ENCODE measurements at regions not wholly inside any gene's neighbourhood (a gene's known extent, or its start where the extent isn't known, plus 50 kb on each side); places are given as distances from the start of the nearest gene placed in this dataset.
A peak's percentile ranks its signal among the peaks of the same experiment; 100 is the strongest.

DNA sequence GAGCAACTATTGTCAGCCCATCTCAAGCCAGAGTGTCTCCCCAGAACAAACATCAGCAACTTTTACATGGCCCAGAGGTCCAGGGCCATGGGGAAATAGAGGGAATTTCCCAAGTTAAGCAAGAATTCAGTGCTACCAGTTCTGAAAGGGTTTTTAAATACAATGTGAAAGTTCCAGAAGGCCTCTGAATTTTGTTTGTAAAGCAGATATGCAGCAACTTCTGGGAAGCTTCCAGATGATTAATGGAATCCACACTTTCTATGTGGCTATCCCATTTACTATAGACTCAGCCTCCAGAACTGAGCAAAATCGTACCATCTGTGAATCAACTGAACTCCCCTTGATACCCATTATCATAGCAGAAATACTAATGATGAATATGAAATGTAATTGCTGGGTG is 93.8 kb downstream of the FEM1C start:
- TF ChIP-seq, protein P1, sequence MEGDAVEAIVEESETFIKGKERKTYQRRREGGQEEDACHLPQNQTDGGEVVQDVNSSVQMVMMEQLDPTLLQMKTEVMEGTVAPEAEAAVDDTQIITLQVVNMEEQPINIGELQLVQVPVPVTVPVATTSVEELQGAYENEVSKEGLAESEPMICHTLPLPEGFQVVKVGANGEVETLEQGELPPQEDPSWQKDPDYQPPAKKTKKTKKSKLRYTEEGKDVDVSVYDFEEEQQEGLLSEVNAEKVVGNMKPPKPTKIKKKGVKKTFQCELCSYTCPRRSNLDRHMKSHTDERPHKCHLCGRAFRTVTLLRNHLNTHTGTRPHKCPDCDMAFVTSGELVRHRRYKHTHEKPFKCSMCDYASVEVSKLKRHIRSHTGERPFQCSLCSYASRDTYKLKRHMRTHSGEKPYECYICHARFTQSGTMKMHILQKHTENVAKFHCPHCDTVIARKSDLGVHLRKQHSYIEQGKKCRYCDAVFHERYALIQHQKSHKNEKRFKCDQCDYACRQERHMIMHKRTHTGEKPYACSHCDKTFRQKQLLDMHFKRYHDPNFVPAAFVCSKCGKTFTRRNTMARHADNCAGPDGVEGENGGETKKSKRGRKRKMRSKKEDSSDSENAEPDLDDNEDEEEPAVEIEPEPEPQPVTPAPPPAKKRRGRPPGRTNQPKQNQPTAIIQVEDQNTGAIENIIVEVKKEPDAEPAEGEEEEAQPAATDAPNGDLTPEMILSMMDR (IDR thresholded peaks at IDR 0.05; ENCODE audit: low read depth, low read length, missing input control), result no peak
- no peak for TF ChIP-seq NR2F2 (IDR thresholded peaks at IDR 0.05)
- TF ChIP-seq, protein P2, sequence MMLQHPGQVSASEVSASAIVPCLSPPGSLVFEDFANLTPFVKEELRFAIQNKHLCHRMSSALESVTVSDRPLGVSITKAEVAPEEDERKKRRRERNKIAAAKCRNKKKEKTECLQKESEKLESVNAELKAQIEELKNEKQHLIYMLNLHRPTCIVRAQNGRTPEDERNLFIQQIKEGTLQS (IDR thresholded peaks at IDR 0.05), result no peak
- no peak for TF ChIP-seq JUND (IDR thresholded peaks at IDR 0.05)
- TF ChIP-seq, protein P3, sequence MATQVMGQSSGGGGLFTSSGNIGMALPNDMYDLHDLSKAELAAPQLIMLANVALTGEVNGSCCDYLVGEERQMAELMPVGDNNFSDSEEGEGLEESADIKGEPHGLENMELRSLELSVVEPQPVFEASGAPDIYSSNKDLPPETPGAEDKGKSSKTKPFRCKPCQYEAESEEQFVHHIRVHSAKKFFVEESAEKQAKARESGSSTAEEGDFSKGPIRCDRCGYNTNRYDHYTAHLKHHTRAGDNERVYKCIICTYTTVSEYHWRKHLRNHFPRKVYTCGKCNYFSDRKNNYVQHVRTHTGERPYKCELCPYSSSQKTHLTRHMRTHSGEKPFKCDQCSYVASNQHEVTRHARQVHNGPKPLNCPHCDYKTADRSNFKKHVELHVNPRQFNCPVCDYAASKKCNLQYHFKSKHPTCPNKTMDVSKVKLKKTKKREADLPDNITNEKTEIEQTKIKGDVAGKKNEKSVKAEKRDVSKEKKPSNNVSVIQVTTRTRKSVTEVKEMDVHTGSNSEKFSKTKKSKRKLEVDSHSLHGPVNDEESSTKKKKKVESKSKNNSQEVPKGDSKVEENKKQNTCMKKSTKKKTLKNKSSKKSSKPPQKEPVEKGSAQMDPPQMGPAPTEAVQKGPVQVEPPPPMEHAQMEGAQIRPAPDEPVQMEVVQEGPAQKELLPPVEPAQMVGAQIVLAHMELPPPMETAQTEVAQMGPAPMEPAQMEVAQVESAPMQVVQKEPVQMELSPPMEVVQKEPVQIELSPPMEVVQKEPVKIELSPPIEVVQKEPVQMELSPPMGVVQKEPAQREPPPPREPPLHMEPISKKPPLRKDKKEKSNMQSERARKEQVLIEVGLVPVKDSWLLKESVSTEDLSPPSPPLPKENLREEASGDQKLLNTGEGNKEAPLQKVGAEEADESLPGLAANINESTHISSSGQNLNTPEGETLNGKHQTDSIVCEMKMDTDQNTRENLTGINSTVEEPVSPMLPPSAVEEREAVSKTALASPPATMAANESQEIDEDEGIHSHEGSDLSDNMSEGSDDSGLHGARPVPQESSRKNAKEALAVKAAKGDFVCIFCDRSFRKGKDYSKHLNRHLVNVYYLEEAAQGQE (IDR thresholded peaks at IDR 0.05), result no peak
- peak; percentile 14 for TF ChIP-seq YY1 (IDR thresholded peaks at IDR 0.05)
- no peak for TF ChIP-seq FOXA1 (IDR thresholded peaks at IDR 0.05)
- no peak for TF ChIP-seq GABPA (IDR thresholded peaks at IDR 0.05 in 1 of 2, conservative IDR thresholded peaks at IDR 0.05 in 1 of 2)
- TF ChIP-seq TAF1 (conservative IDR thresholded peaks at IDR 0.05), result no peak
- peak; percentile 34 for TF ChIP-seq SP1 (IDR thresholded peaks at IDR 0.05)
- TF ChIP-seq, protein P4, sequence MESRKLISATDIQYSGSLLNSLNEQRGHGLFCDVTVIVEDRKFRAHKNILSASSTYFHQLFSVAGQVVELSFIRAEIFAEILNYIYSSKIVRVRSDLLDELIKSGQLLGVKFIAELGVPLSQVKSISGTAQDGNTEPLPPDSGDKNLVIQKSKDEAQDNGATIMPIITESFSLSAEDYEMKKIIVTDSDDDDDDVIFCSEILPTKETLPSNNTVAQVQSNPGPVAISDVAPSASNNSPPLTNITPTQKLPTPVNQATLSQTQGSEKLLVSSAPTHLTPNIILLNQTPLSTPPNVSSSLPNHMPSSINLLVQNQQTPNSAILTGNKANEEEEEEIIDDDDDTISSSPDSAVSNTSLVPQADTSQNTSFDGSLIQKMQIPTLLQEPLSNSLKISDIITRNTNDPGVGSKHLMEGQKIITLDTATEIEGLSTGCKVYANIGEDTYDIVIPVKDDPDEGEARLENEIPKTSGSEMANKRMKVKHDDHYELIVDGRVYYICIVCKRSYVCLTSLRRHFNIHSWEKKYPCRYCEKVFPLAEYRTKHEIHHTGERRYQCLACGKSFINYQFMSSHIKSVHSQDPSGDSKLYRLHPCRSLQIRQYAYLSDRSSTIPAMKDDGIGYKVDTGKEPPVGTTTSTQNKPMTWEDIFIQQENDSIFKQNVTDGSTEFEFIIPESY (IDR thresholded peaks at IDR 0.05), result no peak
- peak in 1 of 2 donors; percentile 6 for TF ChIP-seq RXRA (IDR thresholded peaks at IDR 0.05)
- TF ChIP-seq EGR1 (IDR thresholded peaks at IDR 0.05; ENCODE audit: low read depth in 2 of 2), result no peak
- TF ChIP-seq, protein P5, sequence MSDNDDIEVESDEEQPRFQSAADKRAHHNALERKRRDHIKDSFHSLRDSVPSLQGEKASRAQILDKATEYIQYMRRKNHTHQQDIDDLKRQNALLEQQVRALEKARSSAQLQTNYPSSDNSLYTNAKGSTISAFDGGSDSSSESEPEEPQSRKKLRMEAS (IDR thresholded peaks at IDR 0.05), result no peak

Data from liver (tissue), 3 donors.